HL-60 (cell line): ENCODE measurements at regions not wholly inside any gene's neighbourhood (a gene's known extent, or its start where the extent isn't known, plus 50 kb on each side); places are given as distances from the start of the nearest gene placed in this dataset.

Experiments used
- POLR2AphosphoS5 ChIP-seq: IDR thresholded peaks from 2 replicates; pipeline ENCODE4 v1.6.1; 2012; ENCODE audit warnings: low read depth
- SPI1 ChIP-seq: IDR thresholded peaks from 2 replicates; pipeline ENCODE4 v1.6.1; 2012; ENCODE audit warnings: low read depth, mild to moderate bottlenecking, borderline replicate concordance
- TF ChIP-seq, protein P1 (sequence below): IDR thresholded peaks from one replicate; pipeline ENCODE4 v1.5.1; 2011; ENCODE audit warnings: low read length, control low read depth, inconsistent platforms; ENCODE audit not compliant: insufficient read depth
- TF ChIP-seq, protein P2 (sequence below): IDR thresholded peaks from 2 replicates; pipeline ENCODE4 v1.6.1; 2012; ENCODE audit warnings: low read depth; ENCODE audit not compliant: insufficient replicate concordance

DNA sequence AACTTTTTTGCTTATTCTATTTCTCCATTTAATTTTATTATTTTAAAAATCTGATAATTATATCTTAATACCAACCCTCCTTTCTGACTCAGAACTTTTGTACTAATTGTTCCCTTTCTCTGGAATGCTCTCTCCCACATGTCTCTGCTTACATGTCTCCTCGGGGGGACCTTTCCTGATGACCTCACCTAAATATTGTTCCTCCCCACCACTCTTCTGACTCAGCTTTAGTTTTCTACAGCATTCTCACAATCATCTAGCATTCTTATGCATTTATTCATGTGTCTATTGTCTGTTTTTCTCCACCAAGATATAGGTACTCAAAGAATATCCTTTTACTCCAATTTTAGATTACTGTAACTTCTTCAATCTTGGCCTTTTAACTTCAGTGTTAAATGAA lies 128.7 kb downstream of the MSL3 start:
- TF ChIP-seq, protein P1, sequence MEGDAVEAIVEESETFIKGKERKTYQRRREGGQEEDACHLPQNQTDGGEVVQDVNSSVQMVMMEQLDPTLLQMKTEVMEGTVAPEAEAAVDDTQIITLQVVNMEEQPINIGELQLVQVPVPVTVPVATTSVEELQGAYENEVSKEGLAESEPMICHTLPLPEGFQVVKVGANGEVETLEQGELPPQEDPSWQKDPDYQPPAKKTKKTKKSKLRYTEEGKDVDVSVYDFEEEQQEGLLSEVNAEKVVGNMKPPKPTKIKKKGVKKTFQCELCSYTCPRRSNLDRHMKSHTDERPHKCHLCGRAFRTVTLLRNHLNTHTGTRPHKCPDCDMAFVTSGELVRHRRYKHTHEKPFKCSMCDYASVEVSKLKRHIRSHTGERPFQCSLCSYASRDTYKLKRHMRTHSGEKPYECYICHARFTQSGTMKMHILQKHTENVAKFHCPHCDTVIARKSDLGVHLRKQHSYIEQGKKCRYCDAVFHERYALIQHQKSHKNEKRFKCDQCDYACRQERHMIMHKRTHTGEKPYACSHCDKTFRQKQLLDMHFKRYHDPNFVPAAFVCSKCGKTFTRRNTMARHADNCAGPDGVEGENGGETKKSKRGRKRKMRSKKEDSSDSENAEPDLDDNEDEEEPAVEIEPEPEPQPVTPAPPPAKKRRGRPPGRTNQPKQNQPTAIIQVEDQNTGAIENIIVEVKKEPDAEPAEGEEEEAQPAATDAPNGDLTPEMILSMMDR, result no peak
- TF ChIP-seq, protein P2, sequence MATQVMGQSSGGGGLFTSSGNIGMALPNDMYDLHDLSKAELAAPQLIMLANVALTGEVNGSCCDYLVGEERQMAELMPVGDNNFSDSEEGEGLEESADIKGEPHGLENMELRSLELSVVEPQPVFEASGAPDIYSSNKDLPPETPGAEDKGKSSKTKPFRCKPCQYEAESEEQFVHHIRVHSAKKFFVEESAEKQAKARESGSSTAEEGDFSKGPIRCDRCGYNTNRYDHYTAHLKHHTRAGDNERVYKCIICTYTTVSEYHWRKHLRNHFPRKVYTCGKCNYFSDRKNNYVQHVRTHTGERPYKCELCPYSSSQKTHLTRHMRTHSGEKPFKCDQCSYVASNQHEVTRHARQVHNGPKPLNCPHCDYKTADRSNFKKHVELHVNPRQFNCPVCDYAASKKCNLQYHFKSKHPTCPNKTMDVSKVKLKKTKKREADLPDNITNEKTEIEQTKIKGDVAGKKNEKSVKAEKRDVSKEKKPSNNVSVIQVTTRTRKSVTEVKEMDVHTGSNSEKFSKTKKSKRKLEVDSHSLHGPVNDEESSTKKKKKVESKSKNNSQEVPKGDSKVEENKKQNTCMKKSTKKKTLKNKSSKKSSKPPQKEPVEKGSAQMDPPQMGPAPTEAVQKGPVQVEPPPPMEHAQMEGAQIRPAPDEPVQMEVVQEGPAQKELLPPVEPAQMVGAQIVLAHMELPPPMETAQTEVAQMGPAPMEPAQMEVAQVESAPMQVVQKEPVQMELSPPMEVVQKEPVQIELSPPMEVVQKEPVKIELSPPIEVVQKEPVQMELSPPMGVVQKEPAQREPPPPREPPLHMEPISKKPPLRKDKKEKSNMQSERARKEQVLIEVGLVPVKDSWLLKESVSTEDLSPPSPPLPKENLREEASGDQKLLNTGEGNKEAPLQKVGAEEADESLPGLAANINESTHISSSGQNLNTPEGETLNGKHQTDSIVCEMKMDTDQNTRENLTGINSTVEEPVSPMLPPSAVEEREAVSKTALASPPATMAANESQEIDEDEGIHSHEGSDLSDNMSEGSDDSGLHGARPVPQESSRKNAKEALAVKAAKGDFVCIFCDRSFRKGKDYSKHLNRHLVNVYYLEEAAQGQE, result no peak
- TF ChIP-seq POLR2AphosphoS5 (no peak), SPI1 (no peak)
